ENCODE measurements at regions not wholly inside any gene's neighbourhood (a gene's known extent, or its start where the extent isn't known, plus 50 kb on each side); places are given as distances from the start of the nearest gene placed in this dataset.

DNA sequence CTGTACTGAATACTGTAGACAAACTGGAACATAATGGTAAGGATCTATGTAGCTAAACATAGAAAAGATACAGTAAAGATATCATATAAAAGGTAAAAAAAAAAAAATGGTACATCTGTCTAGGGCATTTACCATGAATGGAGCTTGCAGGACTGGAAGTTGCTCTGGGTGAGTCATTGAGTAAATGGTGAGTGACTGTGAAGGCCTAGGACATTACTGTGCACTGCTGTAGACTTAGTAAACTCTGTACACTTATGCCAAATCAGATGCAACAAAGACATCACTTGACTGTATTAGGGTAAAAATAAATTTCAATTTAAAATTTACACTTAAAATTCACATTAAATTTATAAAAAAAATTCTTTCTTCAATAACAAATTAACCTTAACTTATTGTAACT is 281.3 kb upstream of the LMCD1 start:
- no peaks in the 10 kb centered on the region for H3K27me3 ChIP-seq (ENCODE audit: control insufficient read depth in 2 of 2, insufficient read depth in 2 of 2, low read length in 2 of 2)
- intact Hi-C loops (cut with micrococcal nuclease) = no loop called here
- H4K20me1 ChIP-seq (replicated peaks; ENCODE audit: control insufficient read depth, extremely low read depth, insufficient read depth, low read length) = no peaks in the 10 kb centered on the region
- no peak overlapping the region for H3K27ac ChIP-seq (ENCODE audit: insufficient read depth, low read depth, low read length)
- ChIA-PET POLR2A (no interaction called here), CTCF (interaction anchor here (1.0 kb wide), 1 partner anchor 19 kb away, joined by 3 read pairs; no protein-coding TSS in a partner anchor)
- H3K4me3 ChIP-seq (replicated peaks in 1 of 3; ENCODE audit: insufficient read depth in 1 of 3, low read depth in 1 of 3, low read length in 3 of 3) = no peak overlapping the region
- H3K36me3 ChIP-seq (ENCODE audit: control insufficient read depth in 2 of 2, extremely low read depth in 1 of 2, insufficient read depth in 2 of 2, low read length in 2 of 2) = no peaks in the 10 kb centered on the region
- H3K79me2 ChIP-seq (ENCODE audit: control insufficient read depth, insufficient read depth, low read length) = no peaks in the 10 kb centered on the region
- no TSS peak for BruUV-seq (replicated peaks)
- DNase-seq (ENCODE audit: low read depth, low spot score) (no peak), FAIRE-seq (no peak)
- no peaks in the 10 kb centered on the region for H3K9me1 ChIP-seq (replicated peaks; ENCODE audit: control insufficient read depth, extremely low read depth, insufficient read depth, low read length)
- dilution Hi-C loops (cut with MboI; ENCODE audit: extremely low pct_ligation_motif_present, low sequenced_read_pairs) = no loop called here
- no peak overlapping the region for H3K4me2 ChIP-seq (ENCODE audit: insufficient read depth, low read length)
- no peak overlapping the region for H3K9ac ChIP-seq (replicated peaks; ENCODE audit: extremely low read depth, insufficient read depth, low read length)
- no peaks in the 10 kb centered on the region for H3K4me1 ChIP-seq (ENCODE audit: control insufficient read depth, extremely low read depth, insufficient read depth, low read length)
- no peaks in the 10 kb centered on the region for H3K9me3 ChIP-seq (replicated peaks; ENCODE audit: control insufficient read depth, insufficient read depth, low read length)
- no peak overlapping the region for H2AFZ ChIP-seq (ENCODE audit: low read depth, low read length)
- no peak for TF ChIP-seq GATA2 (IDR thresholded peaks at IDR 0.05; ENCODE audit: insufficient read depth, insufficient read length, low read depth, low read length)
- TF ChIP-seq FOS (IDR thresholded peaks at IDR 0.05; ENCODE audit: borderline replicate concordance, insufficient read depth, low read length) = no peak

DNA sequence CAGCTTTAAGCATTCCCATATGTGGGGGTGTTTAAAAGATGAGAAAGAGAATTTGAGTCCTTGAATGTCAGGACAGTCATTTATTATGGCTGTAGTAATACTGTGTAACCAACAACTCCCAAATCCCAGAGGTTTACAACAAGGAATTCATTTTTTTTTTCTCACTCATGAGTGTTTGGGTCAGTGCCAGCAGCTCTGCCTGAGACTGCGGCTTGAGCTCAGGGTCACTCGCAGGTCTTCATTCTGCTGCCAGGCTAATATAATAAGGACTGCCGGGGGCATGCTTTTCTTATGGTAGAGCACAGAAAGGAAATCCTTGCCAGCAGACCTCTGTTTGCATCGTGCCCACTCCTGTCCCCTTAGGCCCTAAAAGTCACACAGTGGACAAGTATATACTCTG is 277.9 kb upstream of the LMCD1 start:
- no peak for TF ChIP-seq POLR2AphosphoS5 (IDR thresholded peaks at IDR 0.05; ENCODE audit: insufficient read depth, low read depth, low read length)
- TF ChIP-seq MYC (IDR thresholded peaks at IDR 0.05; ENCODE audit: low read depth, low read length) = no peak
- TF ChIP-seq, protein P1, sequence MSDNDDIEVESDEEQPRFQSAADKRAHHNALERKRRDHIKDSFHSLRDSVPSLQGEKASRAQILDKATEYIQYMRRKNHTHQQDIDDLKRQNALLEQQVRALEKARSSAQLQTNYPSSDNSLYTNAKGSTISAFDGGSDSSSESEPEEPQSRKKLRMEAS (IDR thresholded peaks at IDR 0.05; ENCODE audit: insufficient read depth, insufficient read length) = no peak
- no peak for TF ChIP-seq JUN (IDR thresholded peaks at IDR 0.05; ENCODE audit: borderline replicate concordance, insufficient read depth, insufficient read length, low read depth)
- TF ChIP-seq, protein P2, sequence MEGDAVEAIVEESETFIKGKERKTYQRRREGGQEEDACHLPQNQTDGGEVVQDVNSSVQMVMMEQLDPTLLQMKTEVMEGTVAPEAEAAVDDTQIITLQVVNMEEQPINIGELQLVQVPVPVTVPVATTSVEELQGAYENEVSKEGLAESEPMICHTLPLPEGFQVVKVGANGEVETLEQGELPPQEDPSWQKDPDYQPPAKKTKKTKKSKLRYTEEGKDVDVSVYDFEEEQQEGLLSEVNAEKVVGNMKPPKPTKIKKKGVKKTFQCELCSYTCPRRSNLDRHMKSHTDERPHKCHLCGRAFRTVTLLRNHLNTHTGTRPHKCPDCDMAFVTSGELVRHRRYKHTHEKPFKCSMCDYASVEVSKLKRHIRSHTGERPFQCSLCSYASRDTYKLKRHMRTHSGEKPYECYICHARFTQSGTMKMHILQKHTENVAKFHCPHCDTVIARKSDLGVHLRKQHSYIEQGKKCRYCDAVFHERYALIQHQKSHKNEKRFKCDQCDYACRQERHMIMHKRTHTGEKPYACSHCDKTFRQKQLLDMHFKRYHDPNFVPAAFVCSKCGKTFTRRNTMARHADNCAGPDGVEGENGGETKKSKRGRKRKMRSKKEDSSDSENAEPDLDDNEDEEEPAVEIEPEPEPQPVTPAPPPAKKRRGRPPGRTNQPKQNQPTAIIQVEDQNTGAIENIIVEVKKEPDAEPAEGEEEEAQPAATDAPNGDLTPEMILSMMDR (IDR thresholded peaks at IDR 0.05; ENCODE audit: extremely low read depth in 1 of 2, insufficient read depth in 1 of 2, low read depth in 1 of 2, low read length in 2 of 2) = no peak
- TF ChIP-seq POLR2A (IDR thresholded peaks at IDR 0.05; ENCODE audit: low read depth, low read length) = no peak
- TF ChIP-seq EZH2 (IDR thresholded peaks at IDR 0.05; ENCODE audit: borderline replicate concordance, low read depth, low read length, severe bottlenecking) = no peak
- TF ChIP-seq GATA2 (IDR thresholded peaks at IDR 0.05; ENCODE audit: insufficient read depth, insufficient read length, low read depth, low read length) = no peak
- TF ChIP-seq FOS (IDR thresholded peaks at IDR 0.05; ENCODE audit: borderline replicate concordance, insufficient read depth, low read length) = no peak
- Histone ChIP-seq H3K9me1 (replicated peaks; ENCODE audit: control insufficient read depth, extremely low read depth, insufficient read depth, low read length) (no peaks in the 10 kb centered on the region), H4K20me1 (replicated peaks; ENCODE audit: control insufficient read depth, extremely low read depth, insufficient read depth, low read length) (no peaks in the 10 kb centered on the region), H2AFZ (ENCODE audit: low read depth, low read length) (no peak overlapping the region), H3K4me3 (replicated peaks in 1 of 3; ENCODE audit: insufficient read depth in 1 of 3, low read depth in 1 of 3, low read length in 3 of 3) (no peak overlapping the region), H3K9ac (replicated peaks; ENCODE audit: extremely low read depth, insufficient read depth, low read length) (no peak overlapping the region), H3K79me2 (ENCODE audit: control insufficient read depth, insufficient read depth, low read length) (no peaks in the 10 kb centered on the region), H3K4me2 (ENCODE audit: insufficient read depth, low read length) (no peak overlapping the region), H3K9me3 (replicated peaks; ENCODE audit: control insufficient read depth, insufficient read depth, low read length) (no peaks in the 10 kb centered on the region), H3K36me3 (ENCODE audit: control insufficient read depth in 2 of 2, extremely low read depth in 1 of 2, insufficient read depth in 2 of 2, low read length in 2 of 2) (no peaks in the 10 kb centered on the region), H3K27ac (ENCODE audit: insufficient read depth, low read depth, low read length) (no peak overlapping the region), H3K27me3 (ENCODE audit: control insufficient read depth in 2 of 2, insufficient read depth in 2 of 2, low read length in 2 of 2) (no peaks in the 10 kb centered on the region), H3K4me1 (ENCODE audit: control insufficient read depth, extremely low read depth, insufficient read depth, low read length) (no peaks in the 10 kb centered on the region)
- dilution Hi-C loops (cut with MboI; ENCODE audit: extremely low pct_ligation_motif_present, low sequenced_read_pairs) = no loop called here
- DNase-seq (ENCODE audit: low read depth, low spot score) (no peak), FAIRE-seq (no peak)
- POLR2A ChIA-PET = no interaction called here
- no TSS peak for BruUV-seq (replicated peaks)
- intact Hi-C loops (cut with micrococcal nuclease) = no loop called here
- CTCF ChIA-PET = no interaction called here

All from endothelial cell of umbilical vein (primary cell).